ENCODE measurements at regions not wholly inside any gene's neighbourhood (a gene's known extent, or its start where the extent isn't known, plus 50 kb on each side); places are given as distances from the start of the nearest gene placed in this dataset.

- Histone ChIP-seq H3K4me3 (no peak overlapping the region), H3K9me3 (no peaks in the 10 kb centered on the region), H3K27me3 (no peaks in the 10 kb centered on the region), H3K27ac (no peak overlapping the region), H3K36me3 (no peaks in the 10 kb centered on the region), H3K4me1 (no peaks in the 10 kb centered on the region)
- 37 to 44% methylated on average over 1 of the region's 1 CpG for WGBS, 2 donors
- DNase-seq (no peak), FAIRE-seq (no peak), ATAC-seq (no peak)
- intact Hi-C loops (cut with DNase I), result no loop called here
- TF ChIP-seq CTCF (IDR thresholded peaks at IDR 0.05), result no peak
These were observed 566.6 kb upstream of the TUSC1 start for GRCh38 chr9:26244661-26245451.

- H3K4me3 ChIP-seq, result no peak overlapping the region
- 47 to 52% methylated on average over 4 of the region's 4 CpGs for WGBS, 2 donors
- no peak overlapping the region for H3K27ac ChIP-seq
- no peak for TF ChIP-seq CTCF (IDR thresholded peaks at IDR 0.05)
- FAIRE-seq, result no peak
- no peaks in the 10 kb centered on the region for H3K9me3 ChIP-seq
- ATAC-seq, result peak in 1 of 4 donors; percentile 30
- no peaks in the 10 kb centered on the region for H3K36me3 ChIP-seq
- DNase-seq, result no peak
- H3K27me3 ChIP-seq, result no peaks in the 10 kb centered on the region
- no peaks in the 10 kb centered on the region for H3K4me1 ChIP-seq
- intact Hi-C loops (cut with DNase I), result no loop called here
These were observed 565.5 kb upstream of the TUSC1 start for GRCh38 chr9:26243726-26244125.

GRCh38 chr9:26243029-26243697, 564.9 kb upstream of the TUSC1 start:
- no peak for ATAC-seq
- no peak for FAIRE-seq
- Histone ChIP-seq H3K36me3 (no peaks in the 10 kb centered on the region), H3K9me3 (no peaks in the 10 kb centered on the region), H3K27me3 (no peaks in the 10 kb centered on the region), H3K4me1 (no peaks in the 10 kb centered on the region), H3K4me3 (no peak overlapping the region), H3K27ac (no peak overlapping the region)
- intact Hi-C loops (cut with DNase I), result no loop called here
- no peak for DNase-seq
- WGBS, 2 donors, result 62 to 84% methylated on average over 4 of the region's 4 CpGs
- no peak for TF ChIP-seq CTCF (IDR thresholded peaks at IDR 0.05)

- H3K4me3 ChIP-seq, result no peak overlapping the region
- no peaks in the 10 kb centered on the region for H3K4me1 ChIP-seq
- TF ChIP-seq CTCF (IDR thresholded peaks at IDR 0.05), result no peak
- H3K27ac ChIP-seq, result no peak overlapping the region
- no peak for ATAC-seq
- intact Hi-C loops (cut with DNase I), result no loop called here
- no peaks in the 10 kb centered on the region for H3K9me3 ChIP-seq
- WGBS, 2 donors, result 64 to 73% methylated on average over 2 of the region's 2 CpGs
- FAIRE-seq, result no peak
- no peaks in the 10 kb centered on the region for H3K27me3 ChIP-seq
- no peaks in the 10 kb centered on the region for H3K36me3 ChIP-seq
- DNase-seq, result no peak
These were observed 561.8 kb upstream of the TUSC1 start for GRCh38 chr9:26240020-26240419.

- H3K27me3 ChIP-seq, result no peaks in the 10 kb centered on the region
- no peak for ATAC-seq
- no peaks in the 10 kb centered on the region for H3K9me3 ChIP-seq
- no peak overlapping the region for H3K27ac ChIP-seq
- H3K4me1 ChIP-seq, result no peaks in the 10 kb centered on the region
- 60 to 69% methylated on average over 3 of the region's 3 CpGs for WGBS, 2 donors
- TF ChIP-seq CTCF (IDR thresholded peaks at IDR 0.05), result no peak
- intact Hi-C loops (cut with DNase I), result no loop called here
- no peak for DNase-seq
- no peak for FAIRE-seq
- no peaks in the 10 kb centered on the region for H3K36me3 ChIP-seq
- H3K4me3 ChIP-seq, result no peak overlapping the region
These were observed 559.0 kb upstream of the TUSC1 start for GRCh38 chr9:26237256-26237655.

Measured in pancreas (tissue), 10 donors.